Pulmonary artery endothelial cell (primary cell): ENCODE measurements at regions not wholly inside any gene's neighbourhood (a gene's known extent, or its start where the extent isn't known, plus 50 kb on each side); places are given as distances from the start of the nearest gene placed in this dataset.
"Not testable (repeated sequence)": the region's sequence is repeated elsewhere in the genome, so short reads cannot be mapped to it uniquely, and the experiment has no call there.

ENCODE experiments used
- DNase-seq: peaks from one replicate; pipeline ENCODE4 v3.0.0-alpha.2; 2011; ENCODE audit warnings: low read depth, low spot score

GRCh38 chr17:20842012-20842411 lies 200.8 kb downstream of the USP22 start:
- DNase-seq: not testable (repeated sequence)

GRCh38 chr17:20843261-20843660 lies 199.6 kb downstream of the USP22 start:
- DNase-seq: not testable (repeated sequence)

- not testable (repeated sequence) for DNase-seq
Measured at GRCh38 chr17:20843799-20844553, 198.8 kb downstream of the USP22 start.

GRCh38 chr17:20848869-20849443 lies 193.9 kb downstream of the USP22 start:
- not testable (repeated sequence) for DNase-seq

- not testable (repeated sequence) for DNase-seq
Measured at GRCh38 chr17:20851591-20852238, 191.1 kb downstream of the USP22 start.

GRCh38 chr17:20852239-20852989 lies 190.4 kb downstream of the USP22 start:
- no peak for DNase-seq

GRCh38 chr17:20852990-20853370 lies 189.8 kb downstream of the USP22 start:
- no peak for DNase-seq

- not testable (repeated sequence) for DNase-seq
Measured at GRCh38 chr17:20855910-20856470, 186.8 kb downstream of the USP22 start.

GRCh38 chr17:20866444-20867209 lies 176.2 kb downstream of the USP22 start:
- not testable (repeated sequence) for DNase-seq

GRCh38 chr17:20867436-20867937 lies 175.3 kb downstream of the USP22 start:
- DNase-seq: not testable (repeated sequence)

- not testable (repeated sequence) for DNase-seq
Measured at GRCh38 chr17:20867938-20868661, 174.7 kb downstream of the USP22 start.

GRCh38 chr17:20868662-20869007 lies 174.2 kb downstream of the USP22 start:
- not testable (repeated sequence) for DNase-seq

- DNase-seq: not testable (repeated sequence)
Measured at GRCh38 chr17:20873173-20873572, 169.6 kb downstream of the USP22 start.

GRCh38 chr17:20873688-20874328 lies 169.0 kb downstream of the USP22 start:
- not testable (repeated sequence) for DNase-seq

GRCh38 chr17:20877384-20877783 lies 165.4 kb downstream of the USP22 start:
- not testable (repeated sequence) for DNase-seq

- DNase-seq: no peak
Measured at GRCh38 chr17:20890338-20890737, 152.5 kb downstream of the USP22 start.

- DNase-seq: not testable (repeated sequence)
Measured at GRCh38 chr17:20895426-20895825, 147.4 kb downstream of the USP22 start.

- DNase-seq: no peak
Measured at GRCh38 chr17:20896153-20896649, 146.6 kb downstream of the USP22 start.

- DNase-seq: not testable (repeated sequence)
Measured at GRCh38 chr17:20898726-20899125, 144.1 kb downstream of the USP22 start.
